ENCODE measurements at regions not wholly inside any gene's neighbourhood (a gene's known extent, or its start where the extent isn't known, plus 50 kb on each side); places are given as distances from the start of the nearest gene placed in this dataset.

DNA sequence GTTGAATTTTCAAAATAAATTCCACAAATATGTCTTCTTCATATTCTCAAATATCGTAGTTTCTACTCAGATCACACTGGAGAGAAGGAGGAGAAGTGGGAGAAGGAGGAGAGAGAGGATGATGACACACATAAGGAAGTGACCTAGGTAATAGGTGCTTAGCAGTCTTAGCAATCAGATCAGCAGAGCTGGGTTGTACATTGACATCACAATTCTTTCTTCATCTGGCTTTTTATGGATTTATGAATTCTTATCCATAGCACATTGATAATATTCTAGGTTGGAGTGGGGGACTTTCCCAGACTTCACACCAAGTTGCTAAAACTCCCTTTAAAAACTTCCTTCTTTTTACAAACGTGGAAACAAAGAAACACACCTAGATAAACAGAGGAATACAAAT lies 86.9 kb downstream of the FGF9 start:
- TF ChIP-seq POLR2A (IDR thresholded peaks at IDR 0.05; ENCODE audit: low read length) = no peak
- TF ChIP-seq GATA1 (IDR thresholded peaks at IDR 0.05; ENCODE audit: low read depth, low read length) = no peak
